SHP77 treated with DMSO at 0.1 percent for 48 hours (cell line): ENCODE measurements at regions not wholly inside any gene's neighbourhood (a gene's known extent, or its start where the extent isn't known, plus 50 kb on each side); places are given as distances from the start of the nearest gene placed in this dataset.

Experiments
- DNase-seq: peaks from one replicate; lab custom pipeline; 2025; lab: John Stamatoyannopoulos, UW

GRCh38 chr6:98136333-98136732 is 698.0 kb upstream of the POU3F2 start:
- DNase-seq = no peak

- DNase-seq = no peak
Observed at GRCh38 chr6:98137391-98137790, 697.0 kb upstream of the POU3F2 start.

GRCh38 chr6:98142839-98143238 is 691.5 kb upstream of the POU3F2 start:
- no peak for DNase-seq

GRCh38 chr6:98146656-98147055 is 687.7 kb upstream of the POU3F2 start:
- no peak for DNase-seq

- no peak for DNase-seq
Observed at GRCh38 chr6:98156580-98156979, 677.8 kb upstream of the POU3F2 start.

- no peak for DNase-seq
Observed at GRCh38 chr6:98179606-98180005, 654.8 kb upstream of the POU3F2 start.

- no peak for DNase-seq
Observed at GRCh38 chr6:98200084-98200483, 634.3 kb upstream of the POU3F2 start.

GRCh38 chr6:98203170-98203806 is 631.1 kb upstream of the POU3F2 start:
- DNase-seq = no peak

- no peak for DNase-seq
Observed at GRCh38 chr6:98212468-98212867, 621.9 kb upstream of the POU3F2 start.

- DNase-seq = no peak
Observed at GRCh38 chr6:98215531-98215930, 618.8 kb upstream of the POU3F2 start.

- no peak for DNase-seq
Observed at GRCh38 chr6:98230250-98230649, 604.1 kb upstream of the POU3F2 start.

- no peak for DNase-seq
Observed at GRCh38 chr6:98239057-98239456, 595.3 kb upstream of the POU3F2 start.

GRCh38 chr6:98241630-98242029 is 592.7 kb upstream of the POU3F2 start:
- no peak for DNase-seq

- DNase-seq = no peak
Observed at GRCh38 chr6:98254624-98255023, 579.8 kb upstream of the POU3F2 start.

GRCh38 chr6:98260382-98260781 is 574.0 kb upstream of the POU3F2 start:
- DNase-seq = no peak

- no peak for DNase-seq
Observed at GRCh38 chr6:98272060-98272459, 562.3 kb upstream of the POU3F2 start.

GRCh38 chr6:98274691-98275090 is 559.7 kb upstream of the POU3F2 start:
- DNase-seq = no peak

GRCh38 chr6:98280492-98280891 is 553.9 kb upstream of the POU3F2 start:
- DNase-seq = no peak

GRCh38 chr6:98286620-98287019 is 547.8 kb upstream of the POU3F2 start:
- no peak for DNase-seq

GRCh38 chr6:98287876-98288275 is 546.5 kb upstream of the POU3F2 start:
- DNase-seq = no peak

GRCh38 chr6:98292810-98293209 is 541.6 kb upstream of the POU3F2 start:
- DNase-seq = no peak

GRCh38 chr6:98295515-98296175 is 538.7 kb upstream of the POU3F2 start:
- no peak for DNase-seq

- DNase-seq = no peak
Observed at GRCh38 chr6:98308564-98308963, 525.8 kb upstream of the POU3F2 start.

- DNase-seq = no peak
Observed at GRCh38 chr6:98310443-98310842, 523.9 kb upstream of the POU3F2 start.
